Pancreas (tissue), 10 donors: ENCODE measurements at regions not wholly inside any gene's neighbourhood (a gene's known extent, or its start where the extent isn't known, plus 50 kb on each side); places are given as distances from the start of the nearest gene placed in this dataset.
"Not testable (repeated sequence)": the region's sequence is repeated elsewhere in the genome, so short reads cannot be mapped to it uniquely, and the experiment has no call there.

Experiments used
- ATAC-seq, 4 donors: fragments of 200-7000 bp; cut with Tn5 transposase; one replicate each; pipeline versions ENCODE4 v1.8.0 to v1.9.1; 2020; ENCODE audit warnings: mild to moderate bottlenecking in 4 of 4, moderate library complexity in 4 of 4
- DNase-seq, 6 donors: peaks; one replicate each; pipeline ENCODE4 v3.0.0-alpha.2; 2020
- FAIRE-seq: peaks from 2 replicates; lab custom pipeline; 2012; peaks lifted over from hg19 to GRCh38; lab: Jason Lieb, UNC
- H3K27ac ChIP-seq, 4 donors: fragments of 200-600 bp; sonication (generic); 1 replicate in 3 of 4; 2 replicates in 1 of 4; pipeline versions ENCODE4 v1.5.0 to v1.8.0; 2020
- H3K27me3 ChIP-seq, 4 donors: fragments of 200-600 bp; one replicate each; pipeline ENCODE4 v1.8.0; 2021
- H3K36me3 ChIP-seq, 3 donors: fragments of 200-600 bp; sonication (generic) in 1 of 3; one replicate each; pipeline versions ENCODE4 v1.5.0 to v1.8.0; 2020 to 2021
- H3K4me1 ChIP-seq, 3 donors: fragments of 200-600 bp; one replicate each; pipeline ENCODE4 v1.8.0; 2021
- H3K4me3 ChIP-seq, 4 donors: fragments of 200-600 bp; sonication (generic) in 2 of 4; one replicate each; pipeline versions ENCODE4 v1.5.0 to v1.8.0; 2020 to 2021
- H3K9me3 ChIP-seq, 4 donors: fragments of 200-600 bp; one replicate each; pipeline ENCODE4 v1.8.0; 2021
- CTCF ChIP-seq, 4 donors: fragments of 200-600 bp; sonication (generic) in 3 of 4; IDR thresholded peaks; one replicate each; pipeline versions ENCODE4 v1.5.0 to v1.8.0; 2021; ENCODE audit warnings: antibody characterized with exemption in 4 of 4
- WGBS, 2 donors: extraction: QIAGEN DNeasy Blood & Tissue Kit; methylation state at CpG; one replicate each; pipeline ENCODE4 v1.1.7; 2013; 5-methylcytosine and 5-hydroxymethylcytosine counted together
- intact Hi-C, 3 donors: fragments of 100-400 bp; cut with DNase I; formaldehyde crosslinking; loops; one replicate each; pipeline versions ENCODE4 v1.11.1 to v1.14.2; 2022
- donor health status: healthy with polysubstance abuse.
- donor health status: DM: no; HTN: no; CAD: no; lungs with moderate emphysema.
- donor health status: DM: no; HTN: no; CAD: no.
- donor health status: control.
- donor health status: control.
- donor health status: Bipolar disorder and iron deficiency.
- donor health status: DM: yes; HTN: yes; CAD: no.
- donor health status: DM: no; HTN: no; CAD: no.
- donor health status: DM: no; HTN: no; CAD: no.
- donor health status: DM: yes; HTN: yes; CAD: no.

- Histone ChIP-seq H3K27me3 (no peaks in the 10 kb centered on the region), H3K27ac (no peak overlapping the region), H3K9me3 (no peaks in the 10 kb centered on the region), H3K4me1 (no peaks in the 10 kb centered on the region), H3K36me3 (no peaks in the 10 kb centered on the region), H3K4me3 (no peak overlapping the region)
- peak in 1 of 6 donors; percentile 11 for DNase-seq
- WGBS, 2 donors, result 75 to 81% methylated on average over 8 to 9 of the region's 9 CpGs
- intact Hi-C loops, result no loop called here
- no peak for ATAC-seq
- no peak for TF ChIP-seq CTCF (IDR thresholded peaks at IDR 0.05)
- no peak for FAIRE-seq
Measured at GRCh38 chr2:236355911-236356310, 91.7 kb upstream of the ASB18 start.

DNA sequence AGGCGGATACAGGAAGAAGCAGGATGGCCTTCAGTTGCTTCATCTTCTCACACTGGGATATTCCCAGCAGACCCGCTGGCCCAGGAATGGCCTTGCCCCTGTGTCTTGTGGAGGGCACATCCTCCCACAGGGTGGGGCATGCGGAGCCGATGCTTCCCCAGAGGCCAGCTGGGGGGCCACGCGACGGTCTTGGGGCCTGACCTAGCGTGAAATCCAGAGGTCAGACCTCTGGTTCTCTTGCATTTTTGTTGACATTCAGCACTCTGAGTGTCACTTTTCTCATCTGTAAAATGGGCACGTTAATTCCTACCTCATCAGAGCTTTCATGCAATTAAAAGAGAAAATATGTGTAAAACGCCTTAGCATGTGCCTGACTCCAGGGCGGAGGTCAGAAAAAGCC is 92.1 kb upstream of the ASB18 start:
- H3K27ac ChIP-seq, ATAC-seq, H3K27me3 ChIP-seq, H3K36me3 ChIP-seq, H3K4me3 ChIP-seq, H3K9me3 ChIP-seq, DNase-seq, H3K4me1 ChIP-seq, FAIRE-seq, intact Hi-C loops: not testable (repeated sequence)
- WGBS, 2 donors, result 88 to 96% methylated on average over 9 of the region's 11 CpGs

DNA sequence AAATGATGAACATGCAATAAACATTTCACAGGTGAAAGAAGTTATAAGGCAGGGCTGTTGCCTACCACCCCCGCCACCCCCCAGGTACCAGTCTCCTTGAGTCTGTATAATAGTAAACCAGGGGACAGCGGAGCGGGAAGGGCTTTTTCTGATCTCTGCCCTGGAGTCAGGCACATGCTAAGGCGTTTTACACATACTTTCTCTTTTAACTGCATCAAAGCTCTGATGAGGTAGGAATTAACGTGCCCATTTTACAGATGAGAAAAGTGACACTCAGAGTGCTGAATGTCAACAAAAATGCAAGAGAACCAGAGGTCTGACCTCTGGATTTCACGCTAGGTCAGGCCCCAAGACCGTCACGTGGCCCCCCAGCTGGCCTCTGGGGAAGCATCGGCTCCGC is 94.3 kb upstream of the ASB18 start:
- DNase-seq, H3K27ac ChIP-seq, H3K4me1 ChIP-seq, intact Hi-C loops, H3K4me3 ChIP-seq, H3K27me3 ChIP-seq, H3K9me3 ChIP-seq, ATAC-seq, FAIRE-seq, H3K36me3 ChIP-seq: not testable (repeated sequence)
- 84 to 94% methylated on average over 8 to 9 of the region's 10 CpGs for WGBS, 2 donors

DNA sequence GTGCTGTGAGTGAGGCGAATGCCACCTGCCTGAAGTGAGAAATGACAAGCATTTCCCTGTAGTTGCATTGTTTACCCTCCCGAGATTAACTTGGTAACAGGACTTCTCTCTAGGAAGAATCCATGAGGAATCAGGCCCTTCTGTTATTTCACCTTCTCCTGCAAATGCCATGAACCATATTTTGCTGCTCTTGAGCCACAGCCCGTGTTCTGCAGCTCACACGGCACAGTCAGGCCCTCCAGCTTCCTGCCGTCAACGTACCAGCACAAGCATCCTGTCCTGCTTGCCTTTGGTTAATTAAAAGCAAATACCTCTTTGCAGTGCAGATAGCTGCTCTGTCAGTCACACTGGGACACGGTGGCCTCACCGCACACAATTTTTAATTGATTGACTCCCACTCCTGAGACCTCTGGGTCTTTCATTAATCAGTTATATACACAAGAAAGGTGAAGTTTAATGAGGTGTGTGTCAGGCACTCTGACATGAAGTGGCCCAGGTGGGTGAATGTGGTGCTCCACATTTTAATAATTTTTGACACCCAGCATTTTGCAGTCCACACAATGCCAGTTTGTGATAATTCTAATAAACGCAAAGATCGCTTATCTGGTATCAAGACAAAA is 95.3 kb upstream of the ASB18 start:
- TF ChIP-seq CTCF (IDR thresholded peaks at IDR 0.05), result no peak
- H3K9me3 ChIP-seq, result no peaks in the 10 kb centered on the region
- ATAC-seq (no peak), DNase-seq (peak in 1 of 6 donors; percentile 2), FAIRE-seq (no peak)
- intact Hi-C loops, result no loop called here
- H3K27me3 ChIP-seq, result no peaks in the 10 kb centered on the region
- H3K4me3 ChIP-seq, result no peak overlapping the region
- 44 to 46% methylated on average over 10 of the region's 10 CpGs for WGBS, 2 donors
- H3K27ac ChIP-seq, result no peak overlapping the region
- H3K4me1 ChIP-seq, result no peaks in the 10 kb centered on the region
- H3K36me3 ChIP-seq, result no peaks in the 10 kb centered on the region

- no peak for TF ChIP-seq CTCF (IDR thresholded peaks at IDR 0.05)
- no peaks in the 10 kb centered on the region for H3K27me3 ChIP-seq
- ATAC-seq (no peak), DNase-seq (no peak), FAIRE-seq (no peak)
- no peak overlapping the region for H3K4me3 ChIP-seq
- no peaks in the 10 kb centered on the region for H3K9me3 ChIP-seq
- 48 to 53% methylated on average over 4 of the region's 4 CpGs for WGBS, 2 donors
- no peaks in the 10 kb centered on the region for H3K4me1 ChIP-seq
- intact Hi-C loops, result no loop called here
- no peak overlapping the region for H3K27ac ChIP-seq
- no peaks in the 10 kb centered on the region for H3K36me3 ChIP-seq
Measured at GRCh38 chr2:236360496-236360895, 96.3 kb upstream of the ASB18 start.

GRCh38 chr2:236363711-236364277 is 99.6 kb upstream of the ASB18 start:
- FAIRE-seq (no peak), DNase-seq (peak in 1 of 6 donors; percentile 2), ATAC-seq (no peak)
- H3K27me3 ChIP-seq, result no peaks in the 10 kb centered on the region
- H3K27ac ChIP-seq, result no peak overlapping the region
- H3K9me3 ChIP-seq, result no peaks in the 10 kb centered on the region
- no peak for TF ChIP-seq CTCF (IDR thresholded peaks at IDR 0.05)
- H3K36me3 ChIP-seq, result no peaks in the 10 kb centered on the region
- H3K4me1 ChIP-seq, result no peaks in the 10 kb centered on the region
- intact Hi-C loops, result no loop called here
- 59 to 73% methylated on average over 10 of the region's 10 CpGs for WGBS, 2 donors
- no peak overlapping the region for H3K4me3 ChIP-seq
